Putamen (tissue), 1 donor: ENCODE measurements at regions not wholly inside any gene's neighbourhood (a gene's known extent, or its start where the extent isn't known, plus 50 kb on each side); places are given as distances from the start of the nearest gene placed in this dataset.
A peak's percentile ranks its signal among the peaks of the same experiment; 100 is the strongest.
"Not testable (repeated sequence)": the region's sequence is repeated elsewhere in the genome, so short reads cannot be mapped to it uniquely, and the experiment has no call there.

Experiments used
- DNase-seq: peaks from one replicate; pipeline ENCODE4 v3.0.0-alpha.2; 2016; ENCODE audit warnings: low spot score

DNA sequence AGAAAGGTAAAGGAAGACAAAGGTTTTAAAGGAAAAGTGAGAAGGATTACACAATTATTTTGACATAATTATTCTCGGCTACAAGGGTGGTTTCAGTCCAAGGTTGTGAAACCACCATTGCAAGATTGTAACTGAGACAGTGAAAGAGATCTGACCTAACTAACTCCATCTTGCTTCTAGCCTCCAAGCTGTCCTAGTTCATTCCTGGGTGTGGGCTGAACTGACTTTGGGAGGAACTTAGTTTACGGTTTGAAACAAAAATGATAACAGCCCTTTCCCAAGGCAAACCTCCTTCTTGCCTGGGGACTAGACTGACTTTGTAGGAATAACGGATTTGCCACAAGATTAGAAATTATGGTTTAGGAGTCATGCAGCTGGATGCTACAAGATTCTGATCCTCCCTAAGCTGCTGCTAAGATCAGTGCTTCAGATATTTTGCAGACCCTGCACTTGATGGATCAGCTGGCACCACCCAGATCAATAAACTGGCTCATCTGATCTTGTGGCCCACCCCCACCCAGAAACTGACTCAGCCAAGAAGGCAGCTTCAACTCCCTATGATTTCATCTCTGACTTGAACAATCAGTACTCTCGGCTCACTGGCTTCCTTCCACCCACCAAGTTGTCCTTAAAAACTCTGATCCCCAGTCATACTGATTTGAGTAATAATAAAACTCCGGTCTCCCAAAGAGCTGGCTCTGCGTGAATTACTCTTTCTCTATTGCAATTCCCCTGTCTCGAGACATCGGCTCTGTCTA is 57.7 kb upstream of the AADACL2 start:
- peak; percentile 34 for DNase-seq

- no peak for DNase-seq
Measured at GRCh38 chr3:151673974-151674373, 59.8 kb upstream of the AADACL2 start.

GRCh38 chr3:151667762-151668161 is 66.0 kb upstream of the AADACL2 start:
- DNase-seq, result not testable (repeated sequence)

- DNase-seq, result no peak
Measured at GRCh38 chr3:151660885-151661284, 72.8 kb upstream of the AADACL2 start.

DNA sequence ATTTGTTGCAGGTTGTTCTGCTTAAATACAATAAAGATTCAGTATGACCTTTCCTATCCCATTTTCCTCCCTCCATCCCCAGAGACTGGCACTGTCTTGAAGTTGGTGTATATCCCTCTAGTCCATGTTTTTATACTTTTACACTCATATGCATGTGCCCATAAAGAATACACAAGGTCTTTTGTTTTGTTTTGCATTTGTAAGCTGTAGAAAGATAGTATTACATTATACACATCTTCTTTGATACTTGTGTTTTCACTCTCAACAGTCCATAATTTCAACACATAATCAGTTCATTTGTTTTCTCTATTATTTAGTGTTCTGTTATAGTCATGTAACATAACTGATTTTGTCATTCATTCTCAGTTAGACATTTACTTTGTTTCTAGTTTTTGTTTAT is 88.7 kb upstream of the AADACL2 start:
- DNase-seq, result no peak

DNA sequence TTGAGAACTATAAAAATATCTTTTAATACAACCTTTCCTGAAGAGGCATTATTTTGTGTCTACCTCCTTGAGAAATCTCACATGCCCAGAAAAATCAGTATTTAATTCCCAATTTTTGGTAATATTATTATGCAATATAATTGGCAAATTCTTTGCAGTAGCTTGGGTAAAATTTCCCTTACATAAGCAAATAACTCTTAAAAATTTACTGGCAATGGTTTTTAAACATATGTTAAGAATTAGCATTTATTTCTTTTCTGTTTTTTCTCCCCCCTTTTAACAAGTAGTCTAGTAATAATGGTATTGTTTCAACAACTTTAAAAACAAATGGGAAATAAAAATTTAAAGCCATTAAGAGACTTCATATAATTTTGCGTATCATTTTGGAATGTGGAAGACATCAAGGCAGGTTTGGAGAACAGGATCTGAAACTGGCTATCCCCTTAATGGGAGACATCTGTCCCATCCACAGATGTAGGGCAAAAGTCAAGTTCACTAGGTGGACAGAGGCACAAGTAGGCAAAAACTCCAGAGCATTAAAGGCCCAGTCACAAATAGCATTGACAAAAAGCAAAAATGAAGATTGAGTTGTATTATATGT is 89.6 kb upstream of the AADACL2 start:
- DNase-seq, result no peak

DNA sequence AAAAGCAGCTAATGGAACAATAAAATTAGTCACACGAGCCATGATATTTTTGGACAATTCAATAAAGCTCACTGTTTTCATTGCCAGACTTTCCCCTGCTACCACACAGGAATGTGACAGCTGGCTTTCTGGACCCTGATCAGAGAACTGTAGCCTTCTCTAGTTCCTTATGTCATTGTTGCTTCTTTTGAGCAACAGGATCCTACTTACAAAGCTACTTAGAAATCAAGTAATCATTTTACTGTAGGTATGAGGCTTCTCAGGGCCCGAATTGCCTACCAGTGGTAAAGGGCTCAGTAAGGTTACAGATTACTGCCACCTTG is 94.3 kb upstream of the AADACL2 start:
- DNase-seq, result no peak

GRCh38 chr3:151638555-151639417 is 94.9 kb upstream of the AADACL2 start:
- DNase-seq, result no peak

DNA sequence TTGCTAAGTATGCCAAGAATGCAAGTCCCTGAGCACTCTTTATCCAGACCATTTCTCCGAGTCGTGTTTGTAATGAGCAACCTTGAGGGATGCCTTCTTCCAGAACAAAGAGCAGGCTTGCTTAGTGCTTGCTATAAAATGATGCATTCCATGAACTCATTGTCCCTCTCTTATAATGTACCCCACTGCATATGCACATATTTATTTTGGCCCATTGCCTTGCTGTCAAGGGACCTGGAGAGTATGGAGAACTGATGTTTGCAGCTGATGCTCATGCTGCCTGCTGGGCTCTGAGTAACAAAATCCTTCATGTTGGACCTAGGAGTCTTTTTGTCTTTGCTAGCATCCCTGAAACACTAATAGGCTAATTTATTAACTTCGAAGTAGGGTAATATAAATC is 97.8 kb upstream of the AADACL2 start:
- no peak for DNase-seq

- DNase-seq, result no peak
Measured at GRCh38 chr3:151631946-151632345, 101.8 kb upstream of the AADACL2 start.

GRCh38 chr3:151630938-151631441 is 102.7 kb upstream of the AADACL2 start:
- no peak for DNase-seq

GRCh38 chr3:151630035-151630434 is 103.7 kb upstream of the AADACL2 start:
- no peak for DNase-seq

DNA sequence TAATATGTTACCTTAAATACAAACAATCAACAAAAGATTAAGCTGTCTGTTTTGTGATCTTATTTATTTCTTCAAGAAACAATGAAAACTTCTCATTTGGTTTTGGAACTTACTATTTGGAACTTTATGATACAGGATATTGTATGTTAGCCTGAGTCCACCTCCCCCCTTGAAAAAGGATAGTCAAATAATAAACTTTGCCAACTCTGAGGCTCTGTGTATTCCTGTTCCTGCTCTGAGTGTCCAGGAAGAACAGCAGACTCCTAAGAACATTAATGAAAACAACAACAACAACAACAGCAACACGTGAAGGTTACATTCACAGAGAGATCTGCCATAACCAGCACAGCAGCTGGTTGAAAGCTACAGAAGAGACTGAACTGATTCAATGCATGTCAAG is 108.1 kb upstream of the AADACL2 start:
- no peak for DNase-seq

DNA sequence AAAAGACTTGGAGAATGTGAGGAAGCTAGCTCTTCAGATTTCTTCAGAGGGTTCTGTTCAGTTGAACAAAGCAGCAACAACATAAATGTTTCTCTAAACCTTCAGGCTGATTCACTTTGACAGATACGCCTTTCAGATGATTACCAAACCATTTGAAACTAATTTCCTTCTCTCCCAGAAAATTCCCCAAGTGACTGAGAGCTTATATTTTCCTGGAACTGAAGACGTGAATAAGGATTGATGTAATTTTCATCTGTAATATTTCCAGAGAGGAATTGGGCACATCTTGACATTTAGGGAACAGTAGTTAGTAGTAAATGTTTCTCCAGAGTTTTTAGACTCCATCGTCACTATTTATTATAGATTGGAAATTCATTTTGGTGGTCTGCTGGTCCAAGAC is 108.6 kb upstream of the AADACL2 start:
- no peak for DNase-seq

DNA sequence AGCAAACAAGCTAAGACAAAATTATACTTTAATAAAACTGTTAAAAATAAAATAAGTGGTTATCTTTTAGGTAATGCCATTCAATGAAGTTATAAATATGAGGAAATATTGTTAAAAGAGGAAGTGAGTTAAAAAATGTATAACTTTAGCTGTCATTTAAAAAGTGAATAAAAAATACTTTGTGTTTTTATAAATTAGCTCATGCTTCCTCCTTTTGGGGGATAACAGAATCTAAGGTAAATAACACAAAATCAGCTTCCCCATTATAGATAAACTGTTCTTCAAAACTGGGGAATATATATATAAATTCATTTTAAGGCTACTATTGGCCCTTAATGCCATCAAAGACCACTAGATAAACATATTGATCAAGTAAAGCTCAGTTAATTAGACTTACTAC is 113.7 kb upstream of the AADACL2 start:
- DNase-seq, result no peak

- no peak for DNase-seq
Measured at GRCh38 chr3:151615464-151615863, 118.3 kb upstream of the AADACL2 start.

- no peak for DNase-seq
Measured at GRCh38 chr3:151612115-151612514, 121.6 kb upstream of the AADACL2 start.

- DNase-seq, result no peak
Measured at GRCh38 chr3:151611419-151611818, 122.3 kb upstream of the AADACL2 start.

GRCh38 chr3:151609491-151609890 is 124.2 kb upstream of the AADACL2 start:
- DNase-seq, result no peak

- no peak for DNase-seq
Measured at GRCh38 chr3:151604891-151605290, 128.8 kb upstream of the AADACL2 start.

DNA sequence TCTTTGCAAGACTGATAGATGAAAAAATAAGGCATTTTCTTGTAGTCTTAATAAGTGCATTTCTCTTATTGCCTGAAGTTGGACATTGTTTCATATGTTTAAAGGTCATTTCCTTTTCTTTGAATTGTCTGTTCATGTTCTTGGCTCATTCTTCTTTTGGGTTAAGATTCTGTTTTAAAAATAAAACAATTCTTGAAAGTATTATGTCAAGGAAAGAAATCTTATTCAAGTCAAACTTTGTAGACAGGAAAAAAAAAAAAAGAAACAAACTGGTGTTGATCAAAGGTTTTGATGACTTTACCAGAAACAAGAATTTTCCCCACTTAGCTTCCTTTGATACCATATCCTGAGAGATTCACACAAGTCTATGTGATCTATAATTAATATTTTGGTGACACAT is 132.9 kb upstream of the AADACL2 start:
- no peak for DNase-seq

DNA sequence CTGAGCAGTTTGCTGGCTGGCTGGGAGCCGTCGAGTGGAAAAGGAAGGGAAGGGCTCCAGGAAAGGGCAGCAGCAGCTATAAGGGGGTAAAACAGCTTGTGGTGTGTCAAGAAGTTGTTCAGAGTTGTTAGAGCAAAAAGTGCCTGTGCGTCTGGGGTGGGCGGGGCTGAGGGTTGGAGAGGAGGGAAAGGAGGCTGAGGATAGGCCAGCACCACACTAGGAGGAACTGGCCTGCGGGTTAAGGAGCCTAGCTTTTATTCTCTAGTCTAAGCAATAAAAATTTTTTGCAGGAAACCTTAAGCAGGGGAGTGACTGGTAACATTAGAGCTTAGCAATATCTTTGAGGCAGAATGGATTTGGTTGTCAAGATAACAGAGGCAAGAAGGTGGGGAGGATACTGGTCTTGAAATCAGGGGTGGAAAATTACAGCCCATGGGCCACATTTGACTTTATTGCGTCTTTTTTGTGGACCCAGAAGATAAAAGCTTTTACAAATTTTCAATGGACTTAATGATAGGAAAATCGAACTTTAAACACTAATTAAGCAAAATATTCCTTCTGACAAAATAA is 134.5 kb upstream of the AADACL2 start:
- DNase-seq, result no peak

- DNase-seq, result no peak
Measured at GRCh38 chr3:151596940-151597339, 136.1 kb upstream of the IGSF10 start.
